K562 (cell line): ENCODE measurements at regions not wholly inside any gene's neighbourhood (a gene's known extent, or its start where the extent isn't known, plus 50 kb on each side); places are given as distances from the start of the nearest gene placed in this dataset.
"Not testable (repeated sequence)": the region's sequence is repeated elsewhere in the genome, so short reads cannot be mapped to it uniquely, and the experiment has no call there.

Experiments used
- ATAC-seq: fragments of 200-7000 bp; cut with Tn5 transposase; 3 replicates; pipeline ENCODE4 v1.9.1; 2020; ENCODE audit warnings: moderate library complexity
- BruUV-seq: library from RNA; stranded (reverse); fragments of 400-500 nt; replicated peaks from 2 replicates; lab custom pipeline; 2021; lab: Mats Ljungman, UMichigan
- CTCF ChIA-PET: fragments of 300-600 bp; formaldehyde crosslinking; extraction: SDS; loops from one replicate; lab custom pipeline; 2021; ENCODE audit warnings: low intra/inter-chr PET ratio; lab: Yijun Ruan, JAX
- POLR2A ChIA-PET: fragments of 300-600, 350-650 bp; sonication (Branson Sonifier 250); formaldehyde crosslinking; extraction: SDS; loops from one replicate; lab custom pipeline; 2021; ENCODE audit warnings: antibody characterized with exemption, inconsistent platforms; lab: Yijun Ruan, JAX
- DNase-seq, 4 experiments: peaks; one replicate each; pipeline versions ENCODE4 v3.0.0 to v3.0.0-alpha.2; 2011 to 2018; ENCODE audit warnings: low spot score in 3 of 4, mixed read lengths in 3 of 4; ENCODE audit errors: extremely low read depth in 1 of 4
- FAIRE-seq: peaks from 2 replicates; lab custom pipeline; 2011; peaks lifted over from hg19 to GRCh38; lab: Jason Lieb, UNC
- H2AFZ ChIP-seq: 2 replicates; pipeline ENCODE4 v1.6.0; 2011; ENCODE audit warnings: low read depth, low read length, control low read depth, inconsistent platforms
- H3K27ac ChIP-seq: fragments of 200-600 bp; 3 replicates; pipeline ENCODE4 v1.8.0; 2011; ENCODE audit warnings: low read depth, mild to moderate bottlenecking, control low read depth, inconsistent platforms, low read length, moderate library complexity, mixed read lengths; ENCODE audit errors: extremely low read depth
- H3K27me3 ChIP-seq, 2 experiments: fragments of 300-600 bp in 1 of 2; 2 replicates in 1 of 2; 3 replicates in 1 of 2; pipeline versions ENCODE4 v1.6.0 to v1.8.0; 2011; ENCODE audit warnings: inconsistent platforms in 2 of 2, low read length in 2 of 2, mild to moderate bottlenecking in 1 of 2, mixed read lengths in 1 of 2, moderate library complexity in 1 of 2; ENCODE audit not compliant: control insufficient read depth in 2 of 2, insufficient read depth in 2 of 2
- H3K36me3 ChIP-seq: fragments of 300-600 bp; 3 replicates; pipeline ENCODE4 v1.8.0; 2011; ENCODE audit warnings: mild to moderate bottlenecking, low read length, inconsistent platforms; ENCODE audit not compliant: control insufficient read depth, insufficient read depth
- H3K4me1 ChIP-seq, 2 experiments: fragments of 200-600 bp in 1 of 2; replicated peaks in 1 of 2; 2 replicates in 1 of 2; 3 replicates in 1 of 2; pipeline versions ENCODE4 v1.5.1 to v1.8.0; 2011; ENCODE audit warnings: inconsistent platforms in 2 of 2, low read length in 2 of 2, mild to moderate bottlenecking in 1 of 2, mixed read lengths in 1 of 2, moderate library complexity in 1 of 2; ENCODE audit not compliant: control insufficient read depth in 2 of 2, insufficient read depth in 2 of 2
- H3K4me2 ChIP-seq: 2 replicates; pipeline ENCODE4 v1.6.1; 2011; ENCODE audit warnings: low read length, control low read depth, inconsistent platforms, mixed read lengths; ENCODE audit not compliant: insufficient read depth
- H3K4me3 ChIP-seq: fragments of 200-600 bp; sonication (generic), shearing (Covaris generic); 2 replicates; pipeline ENCODE4 v1.5.1; 2016; ENCODE audit warnings: control low read depth, inconsistent platforms
- H3K79me2 ChIP-seq: fragments of 200-600 bp; 3 replicates; pipeline ENCODE4 v1.8.0; 2011; ENCODE audit warnings: low read length, inconsistent platforms; ENCODE audit not compliant: control insufficient read depth, insufficient read depth
- H3K9ac ChIP-seq, 2 experiments: 2 replicates each; pipeline versions ENCODE4 v1.6.0 to v1.6.1; 2011; ENCODE audit warnings: low read depth in 2 of 2, low read length in 2 of 2, control low read depth in 1 of 2, inconsistent platforms in 1 of 2, mild to moderate bottlenecking in 1 of 2, mixed read lengths in 1 of 2; ENCODE audit not compliant: insufficient read depth in 1 of 2
- H3K9me1 ChIP-seq: one replicate; pipeline ENCODE4 v1.6.0; 2011; ENCODE audit warnings: inconsistent platforms, mild to moderate bottlenecking, low read length, moderate library complexity; ENCODE audit not compliant: control insufficient read depth, insufficient read depth
- H3K9me3 ChIP-seq: replicated peaks from 2 replicates; pipeline ENCODE4 v1.5.1; 2011; ENCODE audit warnings: low read depth, low read length, inconsistent platforms; ENCODE audit not compliant: control insufficient read depth, insufficient read depth
- H4K20me1 ChIP-seq: replicated peaks from 2 replicates; pipeline ENCODE4 v1.6.1; 2011; ENCODE audit warnings: low read length, inconsistent platforms, mixed read lengths; ENCODE audit not compliant: control insufficient read depth, insufficient read depth
- WGBS: fragments of 100-300 bp; shearing (Covaris generic); methylation state at CpG from one replicate; pipeline ENCODE4 v1.1.6; 2016; ENCODE audit warnings: low coverage, mixed read lengths; ENCODE audit not compliant: insufficient coverage; ENCODE audit errors: missing lambda C conversion rate; 5-methylcytosine and 5-hydroxymethylcytosine counted together
- in situ Hi-C: fragments of 300-500 bp; cut with MboI; formaldehyde crosslinking; loops from 4 replicates; pipeline ENCODE4 v1.15.0; 2018; ENCODE audit warnings: inconsistent platforms, mixed read lengths
- intact Hi-C: fragments of 100-400 bp; cut with micrococcal nuclease; formaldehyde crosslinking; loops from 2 replicates; pipeline ENCODE4 v1.14.2; 2022

GRCh38 chr5:1617236-1617755, 93.5 kb upstream of the LPCAT1 start:
- H3K9ac ChIP-seq, intact Hi-C loops, H3K9me3 ChIP-seq, DNase-seq, H3K27me3 ChIP-seq, H3K4me1 ChIP-seq, H3K27ac ChIP-seq, BruUV-seq, H3K79me2 ChIP-seq, H2AFZ ChIP-seq, in situ Hi-C loops, ATAC-seq, H3K4me2 ChIP-seq, H3K36me3 ChIP-seq, H3K4me3 ChIP-seq, CTCF ChIA-PET, FAIRE-seq, H3K9me1 ChIP-seq, H4K20me1 ChIP-seq: not testable (repeated sequence)
- POLR2A ChIA-PET: interaction anchor here (0.6 kb wide), 1 partner anchor 12 kb away, joined by 3 read pairs; no protein-coding TSS in a partner anchor
- WGBS: 83% methylated on average over 14 of the region's 16 CpGs

GRCh38 chr5:1613515-1613914, 89.8 kb upstream of the LPCAT1 start:
- BruUV-seq, H3K9me1 ChIP-seq, FAIRE-seq, ATAC-seq, H3K9me3 ChIP-seq, H3K4me1 ChIP-seq, CTCF ChIA-PET, H3K4me3 ChIP-seq, H2AFZ ChIP-seq, intact Hi-C loops, H3K79me2 ChIP-seq, H3K9ac ChIP-seq, H3K36me3 ChIP-seq, DNase-seq, H3K27me3 ChIP-seq, H4K20me1 ChIP-seq, H3K4me2 ChIP-seq, H3K27ac ChIP-seq: not testable (repeated sequence)
- POLR2A ChIA-PET: interaction anchor here (0.7 kb wide), 1 partner anchor 384 kb away, joined by 3 read pairs; no protein-coding TSS in a partner anchor
- in situ Hi-C loops: loop anchor here (5.0 kb wide), 1 partner anchor 1321 kb away; no protein-coding TSS in a partner anchor
- 63% methylated on average over 12 of the region's 13 CpGs for WGBS

GRCh38 chr5:1610526-1610925, 86.8 kb upstream of the LPCAT1 start:
- intact Hi-C loops, H3K4me3 ChIP-seq, H3K4me1 ChIP-seq, H3K9ac ChIP-seq, H2AFZ ChIP-seq, DNase-seq, H3K4me2 ChIP-seq, H3K27me3 ChIP-seq, H3K79me2 ChIP-seq, ATAC-seq, FAIRE-seq, CTCF ChIA-PET, BruUV-seq, H3K9me1 ChIP-seq, H3K27ac ChIP-seq, H4K20me1 ChIP-seq, H3K36me3 ChIP-seq, POLR2A ChIA-PET, H3K9me3 ChIP-seq: not testable (repeated sequence)
- in situ Hi-C loops: loop anchor here (5.0 kb wide), 1 partner anchor 1318 kb away; no protein-coding TSS in a partner anchor
- WGBS: 81% methylated on average over 12 of the region's 16 CpGs

- in situ Hi-C loops: not testable (repeated sequence)
Measured at GRCh38 chr5:1609111-1609510, 85.4 kb upstream of the LPCAT1 start.

More at GRCh38 chr5:1609111-1609510, 85.4 kb upstream of the LPCAT1 start:
- H3K4me3 ChIP-seq, H3K27ac ChIP-seq, H3K9me3 ChIP-seq, H2AFZ ChIP-seq, H3K9ac ChIP-seq, POLR2A ChIA-PET, H3K27me3 ChIP-seq, ATAC-seq, H3K36me3 ChIP-seq, DNase-seq, H3K4me2 ChIP-seq, H4K20me1 ChIP-seq, H3K9me1 ChIP-seq, BruUV-seq, H3K4me1 ChIP-seq, H3K79me2 ChIP-seq, FAIRE-seq, intact Hi-C loops, CTCF ChIA-PET: not testable (repeated sequence)
- WGBS: 82% methylated on average over 7 of the region's 8 CpGs
